Keratinocyte (primary cell): ENCODE measurements at regions not wholly inside any gene's neighbourhood (a gene's known extent, or its start where the extent isn't known, plus 50 kb on each side); places are given as distances from the start of the nearest gene placed in this dataset.

Experiments used
- DNase-seq: peaks from one replicate; pipeline ENCODE4 v3.0.0-alpha.2; 2011; ENCODE audit warnings: low read depth, missing footprints, low spot score
- FAIRE-seq: peaks from 2 replicates; lab custom pipeline; 2011; peaks lifted over from hg19 to GRCh38; lab: Jason Lieb, UNC
- H2AFZ ChIP-seq: 2 replicates; pipeline ENCODE4 v1.6.0; 2012; ENCODE audit warnings: low read length, control low read depth, inconsistent platforms; ENCODE audit not compliant: control insufficient read depth
- H3K27ac ChIP-seq: 2 replicates; pipeline ENCODE4 v1.5.1; 2011; ENCODE audit warnings: low read length; ENCODE audit not compliant: control insufficient read depth, insufficient read depth
- H3K27me3 ChIP-seq: 3 replicates; pipeline ENCODE4 v1.6.0; 2011; ENCODE audit warnings: low read length; ENCODE audit not compliant: control insufficient read depth, insufficient read depth; ENCODE audit errors: extremely low read depth
- H3K36me3 ChIP-seq, 2 experiments: 2 replicates in 1 of 2; 3 replicates in 1 of 2; pipeline ENCODE4 v1.5.1; 2011; ENCODE audit warnings: low read length in 2 of 2, mild to moderate bottlenecking in 1 of 2; ENCODE audit not compliant: control insufficient read depth in 2 of 2, insufficient read depth in 2 of 2; ENCODE audit errors: extremely low read depth in 1 of 2
- H3K4me1 ChIP-seq: 3 replicates; pipeline ENCODE4 v1.5.1; 2011; ENCODE audit warnings: low read length; ENCODE audit not compliant: control insufficient read depth, insufficient read depth; ENCODE audit errors: extremely low read depth
- H3K4me2 ChIP-seq: 3 replicates; pipeline ENCODE4 v1.6.0; 2011; ENCODE audit warnings: low read depth, low read length; ENCODE audit not compliant: control insufficient read depth, insufficient read depth; ENCODE audit errors: extremely low read depth
- H3K4me3 ChIP-seq, 3 experiments: fragments of 200-600 bp in 1 of 3; sonication (generic) in 1 of 3; 2 replicates in 2 of 3; 3 replicates in 1 of 3; pipeline ENCODE4 v1.5.1; 2011 to 2016; ENCODE audit warnings: low read length in 3 of 3, mild to moderate bottlenecking in 3 of 3, control low read depth in 2 of 3, inconsistent platforms in 1 of 3, low read depth in 1 of 3, mixed read lengths in 1 of 3, mixed run types in 1 of 3, moderate library complexity in 1 of 3; ENCODE audit not compliant: control insufficient read depth in 2 of 3, insufficient read depth in 2 of 3; ENCODE audit errors: extremely low read depth in 1 of 3
- H3K79me2 ChIP-seq: 2 replicates; pipeline ENCODE4 v1.6.0; 2012; ENCODE audit warnings: low read length; ENCODE audit not compliant: control insufficient read depth, insufficient read depth
- H3K9ac ChIP-seq: 3 replicates; pipeline ENCODE4 v1.6.0; 2011; ENCODE audit warnings: low read length; ENCODE audit not compliant: control insufficient read depth, insufficient read depth; ENCODE audit errors: extremely low read depth
- H3K9me1 ChIP-seq: 3 replicates; pipeline ENCODE4 v1.6.0; 2011; ENCODE audit warnings: low read length; ENCODE audit not compliant: control insufficient read depth, insufficient read depth; ENCODE audit errors: extremely low read depth
- H3K9me3 ChIP-seq: 2 replicates; pipeline ENCODE4 v1.5.1; 2012; ENCODE audit warnings: low read depth, low read length; ENCODE audit not compliant: control insufficient read depth
- H4K20me1 ChIP-seq: 3 replicates; pipeline ENCODE4 v1.6.0; 2011; ENCODE audit warnings: low read length; ENCODE audit not compliant: control insufficient read depth, insufficient read depth; ENCODE audit errors: extremely low read depth
- CTCF ChIP-seq, 3 experiments: IDR thresholded peaks in 1 of 3; conservative IDR thresholded peaks in 1 of 3; optimal IDR thresholded peaks in 1 of 3; 2 replicates in 2 of 3; 3 replicates in 1 of 3; pipeline versions ENCODE3 to v1.5.1; 2011; ENCODE audit warnings: low read length in 3 of 3, mild to moderate bottlenecking in 3 of 3, moderate library complexity in 2 of 3, control low read depth in 1 of 3, inconsistent platforms in 1 of 3; ENCODE audit not compliant: insufficient read depth in 2 of 3; ENCODE audit errors: extremely low read depth in 1 of 3
- EZH2 ChIP-seq: IDR thresholded peaks from one replicate; pipeline ENCODE4 v1.6.1; 2012; ENCODE audit warnings: inconsistent platforms, mild to moderate bottlenecking, low read length, moderate library complexity
- dilution Hi-C: fragments of 300-500 bp; cut with MboI; formaldehyde crosslinking; loops from one replicate; pipeline ENCODE4 v1.7.0; 2020; ENCODE audit warnings: low sequenced_read_pairs; ENCODE audit not compliant: extremely low pct_ligation_motif_present

- H3K4me3 ChIP-seq: no peak overlapping the region
- TF ChIP-seq EZH2 (no peak), CTCF (optimal IDR thresholded peaks at IDR 0.05 in 1 of 3, IDR thresholded peaks at IDR 0.05 in 1 of 3, conservative IDR thresholded peaks at IDR 0.05 in 1 of 3; ENCODE audit: extremely low read depth in 1 of 3, insufficient read depth in 2 of 3, low read length in 3 of 3) (no peak)
- no peak for FAIRE-seq
- no peaks in the 10 kb centered on the region for H3K9me3 ChIP-seq
- peaks cover 3% of the 10 kb centered on the region for H3K4me1 ChIP-seq
- no peak overlapping the region for H3K9ac ChIP-seq
- no peak overlapping the region for H2AFZ ChIP-seq
- no peak overlapping the region for H3K27ac ChIP-seq
- DNase-seq: no peak
- H4K20me1 ChIP-seq: no peaks in the 10 kb centered on the region
- no peak overlapping the region for H3K4me2 ChIP-seq
- dilution Hi-C loops: no loop called here
- H3K9me1 ChIP-seq: no peaks in the 10 kb centered on the region
- H3K27me3 ChIP-seq: no peaks in the 10 kb centered on the region
- no peaks in the 10 kb centered on the region for H3K36me3 ChIP-seq
- H3K79me2 ChIP-seq: no peaks in the 10 kb centered on the region
Observed at GRCh38 chr21:16908077-16908476, 604.8 kb upstream of the CXADR start.

DNA sequence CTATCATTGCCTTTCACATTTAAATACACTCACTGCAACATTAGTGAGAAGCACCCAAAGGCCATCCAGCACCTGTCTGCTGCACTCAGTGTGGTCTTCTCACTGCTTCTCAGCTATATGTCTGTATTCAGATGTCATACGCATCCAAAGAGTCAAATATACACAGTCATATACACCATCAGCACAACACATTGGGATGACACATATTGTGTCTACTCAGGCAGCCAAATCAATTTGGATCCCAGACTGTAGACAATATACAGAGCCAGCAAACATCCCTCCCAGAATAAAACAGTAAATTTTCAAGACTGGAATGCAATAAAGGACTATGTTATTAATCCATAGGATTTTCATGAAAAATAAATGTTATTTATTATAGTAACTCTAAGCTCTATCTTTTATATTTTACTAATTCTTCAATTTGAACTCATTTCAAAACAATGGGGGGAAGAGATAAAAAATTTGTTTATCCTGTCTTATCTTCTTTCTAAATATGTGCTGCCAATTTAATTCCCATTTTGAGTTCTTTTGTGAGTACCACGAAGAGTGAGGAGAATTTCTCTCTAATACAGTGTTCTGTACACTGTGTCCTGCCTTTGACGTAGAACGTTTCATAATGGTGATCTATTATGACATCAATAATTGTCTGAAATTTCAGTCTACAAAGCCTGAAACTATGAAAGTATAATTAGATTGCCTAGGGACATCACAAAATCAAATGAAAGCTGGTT lies 602.2 kb upstream of the CXADR start:
- no peak for TF ChIP-seq EZH2
- TF ChIP-seq CTCF (optimal IDR thresholded peaks at IDR 0.05 in 1 of 3, IDR thresholded peaks at IDR 0.05 in 1 of 3, conservative IDR thresholded peaks at IDR 0.05 in 1 of 3; ENCODE audit: extremely low read depth in 1 of 3, insufficient read depth in 2 of 3, low read length in 3 of 3): no peak
- DNase-seq (no peak), FAIRE-seq (no peak)
- Histone ChIP-seq H3K27ac (no peak overlapping the region), H3K27me3 (no peaks in the 10 kb centered on the region), H3K4me1 (peaks cover 3% of the 10 kb centered on the region), H3K4me2 (no peak overlapping the region), H3K9me1 (no peaks in the 10 kb centered on the region), H3K79me2 (no peaks in the 10 kb centered on the region), H3K9me3 (no peaks in the 10 kb centered on the region), H3K4me3 (no peak overlapping the region), H4K20me1 (no peaks in the 10 kb centered on the region), H3K9ac (no peak overlapping the region), H3K36me3 (no peaks in the 10 kb centered on the region), H2AFZ (no peak overlapping the region)
- dilution Hi-C loops: no loop called here
